ENCODE measurements at regions not wholly inside any gene's neighbourhood (a gene's known extent, or its start where the extent isn't known, plus 50 kb on each side); places are given as distances from the start of the nearest gene placed in this dataset.

GRCh38 chr5:37893434-37894134 lies 53.7 kb upstream of the GDNF start:
- Histone ChIP-seq H4K20me1 (ENCODE audit: control insufficient read depth, insufficient read depth, low read depth, low read length) (no peaks in the 10 kb centered on the region), H3K9me2 (replicated peaks; ENCODE audit: control insufficient read depth, low read length) (no peaks in the 10 kb centered on the region), H3K27me3 (ENCODE audit: control insufficient read depth, low read length) (no peaks in the 10 kb centered on the region), H3K36me3 (ENCODE audit: control insufficient read depth, low read length) (no peaks in the 10 kb centered on the region), H3K4me2 (ENCODE audit: low read length) (no peak overlapping the region), H3F3A (ENCODE audit: control insufficient read depth, insufficient read depth) (no peaks in the 10 kb centered on the region), H3K27ac (ENCODE audit: low read depth, low read length) (no peak overlapping the region), H3K9me3 (ENCODE audit: control insufficient read depth, insufficient read depth, low read length) (no peaks in the 10 kb centered on the region), H3K4me1 (ENCODE audit: control insufficient read depth, low read length) (no peaks in the 10 kb centered on the region), H3K4me3 (ENCODE audit: low read length) (no peak overlapping the region), H3K79me2 (ENCODE audit: control insufficient read depth, low read length) (no peaks in the 10 kb centered on the region)
- TF ChIP-seq EZH2phosphoT487 (IDR thresholded peaks at IDR 0.05; ENCODE audit: borderline replicate concordance, low read length) = no peak
- TF ChIP-seq, protein P1, sequence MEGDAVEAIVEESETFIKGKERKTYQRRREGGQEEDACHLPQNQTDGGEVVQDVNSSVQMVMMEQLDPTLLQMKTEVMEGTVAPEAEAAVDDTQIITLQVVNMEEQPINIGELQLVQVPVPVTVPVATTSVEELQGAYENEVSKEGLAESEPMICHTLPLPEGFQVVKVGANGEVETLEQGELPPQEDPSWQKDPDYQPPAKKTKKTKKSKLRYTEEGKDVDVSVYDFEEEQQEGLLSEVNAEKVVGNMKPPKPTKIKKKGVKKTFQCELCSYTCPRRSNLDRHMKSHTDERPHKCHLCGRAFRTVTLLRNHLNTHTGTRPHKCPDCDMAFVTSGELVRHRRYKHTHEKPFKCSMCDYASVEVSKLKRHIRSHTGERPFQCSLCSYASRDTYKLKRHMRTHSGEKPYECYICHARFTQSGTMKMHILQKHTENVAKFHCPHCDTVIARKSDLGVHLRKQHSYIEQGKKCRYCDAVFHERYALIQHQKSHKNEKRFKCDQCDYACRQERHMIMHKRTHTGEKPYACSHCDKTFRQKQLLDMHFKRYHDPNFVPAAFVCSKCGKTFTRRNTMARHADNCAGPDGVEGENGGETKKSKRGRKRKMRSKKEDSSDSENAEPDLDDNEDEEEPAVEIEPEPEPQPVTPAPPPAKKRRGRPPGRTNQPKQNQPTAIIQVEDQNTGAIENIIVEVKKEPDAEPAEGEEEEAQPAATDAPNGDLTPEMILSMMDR (IDR thresholded peaks at IDR 0.05; ENCODE audit: low read depth, low read length, poor library complexity, severe bottlenecking) = no peak

- no peaks in the 10 kb centered on the region for H4K20me1 ChIP-seq (ENCODE audit: control insufficient read depth, insufficient read depth, low read depth, low read length)
- no peak overlapping the region for H3K4me2 ChIP-seq (ENCODE audit: low read length)
- no peaks in the 10 kb centered on the region for H3K4me1 ChIP-seq (ENCODE audit: control insufficient read depth, low read length)
- no peaks in the 10 kb centered on the region for H3K9me3 ChIP-seq (ENCODE audit: control insufficient read depth, insufficient read depth, low read length)
- H3F3A ChIP-seq (ENCODE audit: control insufficient read depth, insufficient read depth) = no peaks in the 10 kb centered on the region
- no peaks in the 10 kb centered on the region for H3K27me3 ChIP-seq (ENCODE audit: control insufficient read depth, low read length)
- TF ChIP-seq, protein P1 (IDR thresholded peaks at IDR 0.05; ENCODE audit: low read depth, low read length, poor library complexity, severe bottlenecking) = no peak
- no peak for TF ChIP-seq EZH2phosphoT487 (IDR thresholded peaks at IDR 0.05; ENCODE audit: borderline replicate concordance, low read length)
- H3K4me3 ChIP-seq (ENCODE audit: low read length) = no peak overlapping the region
- no peaks in the 10 kb centered on the region for H3K9me2 ChIP-seq (replicated peaks; ENCODE audit: control insufficient read depth, low read length)
- H3K79me2 ChIP-seq (ENCODE audit: control insufficient read depth, low read length) = no peaks in the 10 kb centered on the region
- H3K27ac ChIP-seq (ENCODE audit: low read depth, low read length) = no peak overlapping the region
- H3K36me3 ChIP-seq (ENCODE audit: control insufficient read depth, low read length) = no peaks in the 10 kb centered on the region
Observed at GRCh38 chr5:37892586-37892985, 52.7 kb upstream of the GDNF start.

DNA sequence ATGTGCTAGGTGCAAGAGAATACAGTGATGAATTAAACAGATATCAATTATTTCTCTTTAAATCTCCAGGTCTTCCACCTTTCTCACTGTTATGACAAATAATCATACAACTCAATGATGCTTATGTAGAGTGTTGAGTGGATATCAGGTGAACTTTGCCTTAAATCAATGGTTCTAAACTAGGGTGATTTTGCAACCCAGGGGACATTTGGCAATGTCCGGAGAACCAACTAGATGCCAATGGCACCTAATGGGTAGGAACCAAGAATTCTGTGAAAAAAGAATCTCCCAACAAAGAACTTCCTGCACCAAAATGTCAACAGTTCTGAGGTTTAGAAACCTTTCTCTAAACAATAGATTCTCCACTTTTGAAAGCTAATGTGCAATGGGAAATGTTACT lies 52.0 kb upstream of the GDNF start:
- Histone ChIP-seq H3K27me3 (ENCODE audit: control insufficient read depth, low read length) (no peaks in the 10 kb centered on the region), H3K4me2 (ENCODE audit: low read length) (no peak overlapping the region), H3K4me3 (ENCODE audit: low read length) (no peak overlapping the region), H3K36me3 (ENCODE audit: control insufficient read depth, low read length) (no peaks in the 10 kb centered on the region), H4K20me1 (ENCODE audit: control insufficient read depth, insufficient read depth, low read depth, low read length) (no peaks in the 10 kb centered on the region), H3K9me3 (ENCODE audit: control insufficient read depth, insufficient read depth, low read length) (no peaks in the 10 kb centered on the region), H3K9me2 (replicated peaks; ENCODE audit: control insufficient read depth, low read length) (no peaks in the 10 kb centered on the region), H3K27ac (ENCODE audit: low read depth, low read length) (no peak overlapping the region), H3K4me1 (ENCODE audit: control insufficient read depth, low read length) (no peaks in the 10 kb centered on the region), H3F3A (ENCODE audit: control insufficient read depth, insufficient read depth) (no peaks in the 10 kb centered on the region), H3K79me2 (ENCODE audit: control insufficient read depth, low read length) (no peaks in the 10 kb centered on the region)
- TF ChIP-seq, protein P1 (IDR thresholded peaks at IDR 0.05; ENCODE audit: low read depth, low read length, poor library complexity, severe bottlenecking) = no peak
- no peak for TF ChIP-seq EZH2phosphoT487 (IDR thresholded peaks at IDR 0.05; ENCODE audit: borderline replicate concordance, low read length)

Data from DOHH2 (cell line).